ENCODE measurements at regions not wholly inside any gene's neighbourhood (a gene's known extent, or its start where the extent isn't known, plus 50 kb on each side); places are given as distances from the start of the nearest gene placed in this dataset.

DNA sequence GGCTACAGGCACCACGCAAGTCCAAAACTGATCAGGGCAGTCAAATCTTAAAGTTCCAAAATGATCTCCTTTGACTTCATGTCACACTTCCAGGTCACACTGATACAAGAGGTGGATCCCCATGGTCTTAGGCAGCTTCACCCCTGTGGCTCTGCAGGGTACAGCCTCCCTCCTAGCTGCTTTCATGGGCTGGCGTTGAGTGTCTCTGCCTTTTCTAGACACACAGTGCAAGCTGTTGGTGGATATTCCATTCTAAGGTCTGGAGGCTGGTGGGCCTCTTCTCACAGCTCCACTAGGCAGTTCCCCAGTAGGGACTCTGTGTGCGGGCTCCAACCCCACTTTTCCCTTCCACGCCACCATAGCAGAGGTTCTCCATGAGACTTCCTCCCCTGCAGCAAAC lies 838.2 kb upstream of the CHAC2 start:
- no peak overlapping the region for H3K27ac ChIP-seq
- H3K79me2 ChIP-seq (ENCODE audit: insufficient read depth), result no peaks in the 10 kb centered on the region
- H4K20me1 ChIP-seq (ENCODE audit: insufficient read depth), result no peaks in the 10 kb centered on the region
- DNase-seq, result no peak
- H3K9me2 ChIP-seq (ENCODE audit: insufficient read depth), result no peaks in the 10 kb centered on the region
- in situ Hi-C loops (cut with MboI), result no loop called here
- H3K9me3 ChIP-seq (ENCODE audit: low read depth), result no peaks in the 10 kb centered on the region
- H3K4me3 ChIP-seq, result no peak overlapping the region
- no peak overlapping the region for H2AFZ ChIP-seq
- no peak for TF ChIP-seq EZH2phosphoT487 (IDR thresholded peaks at IDR 0.05; ENCODE audit: insufficient read depth, low read depth)
- no peak for TF ChIP-seq EZH2 (IDR thresholded peaks at IDR 0.05; ENCODE audit: insufficient read depth, poor library complexity, severe bottlenecking)
- H3K4me2 ChIP-seq (ENCODE audit: unreplicated experiment), result no peak overlapping the region
- no peaks in the 10 kb centered on the region for H3K27me3 ChIP-seq (replicated peaks; ENCODE audit: insufficient read depth)
- WGBS, 2 experiments (ENCODE audit: low coverage in 1 of 2, low lambda C conversion rate in 2 of 2, missing lambda C conversion rate in 2 of 2), result 30 to 41% methylated on average over 4 of the region's 4 CpGs
- no peaks in the 10 kb centered on the region for H3F3A ChIP-seq (ENCODE audit: insufficient read depth)
- no peaks in the 10 kb centered on the region for H3K4me1 ChIP-seq (ENCODE audit: insufficient read depth)
- H3K9ac ChIP-seq, result no peak overlapping the region
- no peaks in the 10 kb centered on the region for H3K36me3 ChIP-seq (ENCODE audit: low read depth)

DNA sequence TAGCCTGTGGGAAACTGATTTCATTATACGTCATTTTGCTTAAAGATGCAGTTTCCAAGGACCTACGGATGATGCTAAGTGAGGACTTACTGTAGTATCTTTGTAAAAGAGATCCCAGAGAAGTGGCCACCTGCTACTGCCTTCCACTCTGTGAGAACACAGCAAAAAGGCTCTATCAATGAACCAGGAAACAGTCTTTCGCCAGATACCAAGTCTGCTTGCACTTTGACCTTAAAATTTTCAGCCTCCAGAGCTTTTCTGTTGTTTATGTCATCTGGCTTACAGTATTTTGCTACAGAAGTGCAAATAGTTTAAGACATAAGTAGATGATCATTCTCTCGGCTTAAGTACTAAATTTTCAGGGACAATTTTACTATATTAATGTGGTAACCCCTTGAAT lies 847.9 kb upstream of the CHAC2 start:
- Histone ChIP-seq H3K4me2 (ENCODE audit: unreplicated experiment) (no peak overlapping the region), H3F3A (ENCODE audit: insufficient read depth) (no peaks in the 10 kb centered on the region), H3K9ac (no peak overlapping the region), H3K4me1 (ENCODE audit: insufficient read depth) (no peaks in the 10 kb centered on the region), H3K79me2 (ENCODE audit: insufficient read depth) (no peaks in the 10 kb centered on the region), H3K27me3 (replicated peaks; ENCODE audit: insufficient read depth) (no peaks in the 10 kb centered on the region), H3K4me3 (no peak overlapping the region), H3K27ac (no peak overlapping the region), H3K36me3 (ENCODE audit: low read depth) (no peaks in the 10 kb centered on the region), H2AFZ (no peak overlapping the region), H4K20me1 (ENCODE audit: insufficient read depth) (no peaks in the 10 kb centered on the region), H3K9me3 (ENCODE audit: low read depth) (no peaks in the 10 kb centered on the region), H3K9me2 (ENCODE audit: insufficient read depth) (no peaks in the 10 kb centered on the region)
- TF ChIP-seq EZH2phosphoT487 (IDR thresholded peaks at IDR 0.05; ENCODE audit: insufficient read depth, low read depth), result no peak
- TF ChIP-seq EZH2 (IDR thresholded peaks at IDR 0.05; ENCODE audit: insufficient read depth, poor library complexity, severe bottlenecking), result no peak
- WGBS, 2 experiments (ENCODE audit: low coverage in 1 of 2, low lambda C conversion rate in 2 of 2, missing lambda C conversion rate in 2 of 2), result 10 to 17% methylated on average over 4 of the region's 4 CpGs
- in situ Hi-C loops (cut with MboI), result no loop called here
- DNase-seq, result no peak

DNA sequence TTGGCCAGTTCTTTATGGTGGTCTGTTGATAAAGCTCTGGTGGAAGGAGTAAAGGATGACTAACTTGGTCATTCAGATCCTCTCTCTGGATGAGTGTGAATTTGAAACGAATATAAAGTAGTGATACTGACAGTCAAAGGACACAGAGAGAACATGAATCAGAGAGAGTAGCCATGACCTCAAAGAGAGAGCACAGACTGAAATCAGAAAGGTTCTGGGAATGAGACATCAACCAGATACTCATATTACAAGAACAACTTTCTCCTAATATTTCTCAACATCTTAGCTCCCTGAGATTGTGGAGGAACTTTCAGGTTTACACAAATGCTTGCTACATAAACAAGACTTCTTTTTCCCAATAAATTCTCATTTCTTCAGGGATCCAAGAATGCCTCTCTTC lies 849.1 kb upstream of the CHAC2 start:
- H3K79me2 ChIP-seq (ENCODE audit: insufficient read depth), result no peaks in the 10 kb centered on the region
- DNase-seq, result no peak
- H3K9ac ChIP-seq, result no peak overlapping the region
- H4K20me1 ChIP-seq (ENCODE audit: insufficient read depth), result no peaks in the 10 kb centered on the region
- no peak overlapping the region for H2AFZ ChIP-seq
- H3K4me2 ChIP-seq (ENCODE audit: unreplicated experiment), result no peak overlapping the region
- H3K4me3 ChIP-seq, result no peak overlapping the region
- TF ChIP-seq EZH2 (IDR thresholded peaks at IDR 0.05; ENCODE audit: insufficient read depth, poor library complexity, severe bottlenecking), result no peak
- no peak for TF ChIP-seq EZH2phosphoT487 (IDR thresholded peaks at IDR 0.05; ENCODE audit: insufficient read depth, low read depth)
- no peaks in the 10 kb centered on the region for H3K36me3 ChIP-seq (ENCODE audit: low read depth)
- H3K9me3 ChIP-seq (ENCODE audit: low read depth), result no peaks in the 10 kb centered on the region
- H3K4me1 ChIP-seq (ENCODE audit: insufficient read depth), result no peaks in the 10 kb centered on the region
- H3K27ac ChIP-seq, result no peak overlapping the region
- no peaks in the 10 kb centered on the region for H3K9me2 ChIP-seq (ENCODE audit: insufficient read depth)
- H3K27me3 ChIP-seq (replicated peaks; ENCODE audit: insufficient read depth), result no peaks in the 10 kb centered on the region
- in situ Hi-C loops (cut with MboI), result no loop called here
- WGBS, 2 experiments (ENCODE audit: low coverage in 1 of 2, low lambda C conversion rate in 2 of 2, missing lambda C conversion rate in 2 of 2), result 0 to 3% methylated on average over 1 of the region's 1 CpG
- no peaks in the 10 kb centered on the region for H3F3A ChIP-seq (ENCODE audit: insufficient read depth)

DNA sequence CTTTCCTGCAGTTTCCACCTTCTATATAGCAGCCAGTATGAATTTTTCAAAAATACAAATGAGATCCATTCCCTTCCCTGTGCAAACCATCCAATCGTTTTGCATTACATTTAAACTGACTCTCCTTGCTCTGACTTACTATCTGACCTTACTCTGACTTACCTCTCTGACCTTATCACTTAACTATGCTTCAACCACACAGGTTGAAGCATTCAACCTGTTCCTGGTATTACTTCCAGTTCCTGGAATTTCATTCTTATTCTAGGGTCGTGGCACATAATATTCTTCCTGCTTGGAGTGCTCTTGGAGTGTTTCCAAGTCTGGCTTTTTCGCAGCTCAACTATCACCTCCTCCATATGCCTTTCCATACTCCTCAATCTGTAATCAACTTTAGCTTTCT lies 850.6 kb upstream of the CHAC2 start:
- 17 to 19% methylated on average over 3 of the region's 3 CpGs for WGBS, 2 experiments (ENCODE audit: low coverage in 1 of 2, low lambda C conversion rate in 2 of 2, missing lambda C conversion rate in 2 of 2)
- no peak for DNase-seq
- no peaks in the 10 kb centered on the region for H4K20me1 ChIP-seq (ENCODE audit: insufficient read depth)
- H2AFZ ChIP-seq, result no peak overlapping the region
- no peaks in the 10 kb centered on the region for H3K79me2 ChIP-seq (ENCODE audit: insufficient read depth)
- in situ Hi-C loops (cut with MboI), result no loop called here
- H3K36me3 ChIP-seq (ENCODE audit: low read depth), result no peaks in the 10 kb centered on the region
- H3K4me2 ChIP-seq (ENCODE audit: unreplicated experiment), result no peak overlapping the region
- no peak overlapping the region for H3K9ac ChIP-seq
- H3K9me2 ChIP-seq (ENCODE audit: insufficient read depth), result no peaks in the 10 kb centered on the region
- TF ChIP-seq EZH2 (IDR thresholded peaks at IDR 0.05; ENCODE audit: insufficient read depth, poor library complexity, severe bottlenecking) (no peak), EZH2phosphoT487 (IDR thresholded peaks at IDR 0.05; ENCODE audit: insufficient read depth, low read depth) (no peak)
- no peak overlapping the region for H3K4me3 ChIP-seq
- no peaks in the 10 kb centered on the region for H3K9me3 ChIP-seq (ENCODE audit: low read depth)
- H3F3A ChIP-seq (ENCODE audit: insufficient read depth), result no peaks in the 10 kb centered on the region
- H3K27me3 ChIP-seq (replicated peaks; ENCODE audit: insufficient read depth), result no peaks in the 10 kb centered on the region
- H3K27ac ChIP-seq, result no peak overlapping the region
- H3K4me1 ChIP-seq (ENCODE audit: insufficient read depth), result no peaks in the 10 kb centered on the region

DNA sequence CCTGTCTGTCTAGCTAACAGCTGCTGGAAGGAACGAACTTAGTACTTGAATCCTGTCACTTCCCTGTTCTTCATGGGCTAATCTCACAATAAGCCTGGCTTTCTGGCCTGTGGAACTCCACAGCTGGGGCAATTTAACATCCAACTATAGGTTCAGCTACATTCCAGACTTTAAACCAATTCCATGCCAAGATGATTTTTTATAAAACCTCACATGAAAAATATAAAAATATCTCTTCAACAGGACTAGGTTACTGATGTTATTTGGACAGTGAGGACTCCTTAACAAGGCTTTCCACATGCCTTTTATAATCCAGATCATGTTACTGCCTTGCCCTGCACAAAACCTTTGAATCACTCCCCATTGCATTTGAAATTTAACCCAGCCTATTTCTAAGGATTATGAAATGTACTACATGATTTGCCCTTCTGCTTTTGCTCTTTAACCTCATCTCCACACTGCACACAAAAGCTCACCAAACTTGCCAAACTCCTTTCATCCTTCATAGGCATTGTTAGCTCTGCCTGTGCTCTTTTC lies 863.2 kb upstream of the CHAC2 start:
- Histone ChIP-seq H4K20me1 (ENCODE audit: insufficient read depth) (no peaks in the 10 kb centered on the region), H3F3A (ENCODE audit: insufficient read depth) (no peaks in the 10 kb centered on the region), H3K9ac (no peak overlapping the region), H2AFZ (no peak overlapping the region), H3K4me1 (ENCODE audit: insufficient read depth) (no peaks in the 10 kb centered on the region), H3K9me3 (ENCODE audit: low read depth) (no peaks in the 10 kb centered on the region), H3K27ac (no peak overlapping the region), H3K79me2 (ENCODE audit: insufficient read depth) (no peaks in the 10 kb centered on the region), H3K27me3 (replicated peaks; ENCODE audit: insufficient read depth) (no peaks in the 10 kb centered on the region), H3K4me2 (ENCODE audit: unreplicated experiment) (no peak overlapping the region), H3K9me2 (ENCODE audit: insufficient read depth) (no peaks in the 10 kb centered on the region), H3K36me3 (ENCODE audit: low read depth) (no peaks in the 10 kb centered on the region), H3K4me3 (no peak overlapping the region)
- DNase-seq, result no peak
- TF ChIP-seq EZH2phosphoT487 (IDR thresholded peaks at IDR 0.05; ENCODE audit: insufficient read depth, low read depth) (no peak), EZH2 (IDR thresholded peaks at IDR 0.05; ENCODE audit: insufficient read depth, poor library complexity, severe bottlenecking) (no peak)
- WGBS, 2 experiments (ENCODE audit: low coverage in 1 of 2, low lambda C conversion rate in 2 of 2, missing lambda C conversion rate in 2 of 2), result 0% methylated on average over 1 of the region's 1 CpG
- in situ Hi-C loops (cut with MboI), result no loop called here

Data from GM23248 (cell line).